K562 (cell line): ENCODE measurements at regions not wholly inside any gene's neighbourhood (a gene's known extent, or its start where the extent isn't known, plus 50 kb on each side); places are given as distances from the start of the nearest gene placed in this dataset.

Source experiments
- ATAC-seq: fragments of 200-7000 bp; cut with Tn5 transposase; 3 replicates; pipeline ENCODE4 v1.9.1; 2020; ENCODE audit warnings: moderate library complexity
- BruUV-seq: library from RNA; stranded (reverse); fragments of 400-500 nt; replicated peaks from 2 replicates; lab custom pipeline; 2021; lab: Mats Ljungman, UMichigan
- CTCF ChIA-PET: fragments of 300-600 bp; formaldehyde crosslinking; extraction: SDS; loops from one replicate; lab custom pipeline; 2021; ENCODE audit warnings: low intra/inter-chr PET ratio; lab: Yijun Ruan, JAX
- POLR2A ChIA-PET: fragments of 300-600, 350-650 bp; sonication (Branson Sonifier 250); formaldehyde crosslinking; extraction: SDS; loops from one replicate; lab custom pipeline; 2021; ENCODE audit warnings: antibody characterized with exemption, inconsistent platforms; lab: Yijun Ruan, JAX
- DNase-seq, 4 experiments: peaks; one replicate each; pipeline versions ENCODE4 v3.0.0 to v3.0.0-alpha.2; 2011 to 2018; ENCODE audit warnings: low spot score in 3 of 4, mixed read lengths in 3 of 4; ENCODE audit errors: extremely low read depth in 1 of 4
- FAIRE-seq: peaks from 2 replicates; lab custom pipeline; 2011; peaks lifted over from hg19 to GRCh38; lab: Jason Lieb, UNC
- H2AFZ ChIP-seq: 2 replicates; pipeline ENCODE4 v1.6.0; 2011; ENCODE audit warnings: low read depth, low read length, control low read depth, inconsistent platforms
- H3K27ac ChIP-seq: fragments of 200-600 bp; 3 replicates; pipeline ENCODE4 v1.8.0; 2011; ENCODE audit warnings: low read depth, mild to moderate bottlenecking, control low read depth, inconsistent platforms, low read length, moderate library complexity, mixed read lengths; ENCODE audit errors: extremely low read depth
- H3K27me3 ChIP-seq, 2 experiments: fragments of 300-600 bp in 1 of 2; 2 replicates in 1 of 2; 3 replicates in 1 of 2; pipeline versions ENCODE4 v1.6.0 to v1.8.0; 2011; ENCODE audit warnings: inconsistent platforms in 2 of 2, low read length in 2 of 2, mild to moderate bottlenecking in 1 of 2, mixed read lengths in 1 of 2, moderate library complexity in 1 of 2; ENCODE audit not compliant: control insufficient read depth in 2 of 2, insufficient read depth in 2 of 2
- H3K36me3 ChIP-seq: fragments of 300-600 bp; 3 replicates; pipeline ENCODE4 v1.8.0; 2011; ENCODE audit warnings: mild to moderate bottlenecking, low read length, inconsistent platforms; ENCODE audit not compliant: control insufficient read depth, insufficient read depth
- H3K4me1 ChIP-seq, 2 experiments: fragments of 200-600 bp in 1 of 2; replicated peaks in 1 of 2; 2 replicates in 1 of 2; 3 replicates in 1 of 2; pipeline versions ENCODE4 v1.5.1 to v1.8.0; 2011; ENCODE audit warnings: inconsistent platforms in 2 of 2, low read length in 2 of 2, mild to moderate bottlenecking in 1 of 2, mixed read lengths in 1 of 2, moderate library complexity in 1 of 2; ENCODE audit not compliant: control insufficient read depth in 2 of 2, insufficient read depth in 2 of 2
- H3K4me2 ChIP-seq: 2 replicates; pipeline ENCODE4 v1.6.1; 2011; ENCODE audit warnings: low read length, control low read depth, inconsistent platforms, mixed read lengths; ENCODE audit not compliant: insufficient read depth
- H3K4me3 ChIP-seq: fragments of 200-600 bp; sonication (generic), shearing (Covaris generic); 2 replicates; pipeline ENCODE4 v1.5.1; 2016; ENCODE audit warnings: control low read depth, inconsistent platforms
- H3K79me2 ChIP-seq: fragments of 200-600 bp; 3 replicates; pipeline ENCODE4 v1.8.0; 2011; ENCODE audit warnings: low read length, inconsistent platforms; ENCODE audit not compliant: control insufficient read depth, insufficient read depth
- H3K9ac ChIP-seq, 2 experiments: 2 replicates each; pipeline versions ENCODE4 v1.6.0 to v1.6.1; 2011; ENCODE audit warnings: low read depth in 2 of 2, low read length in 2 of 2, control low read depth in 1 of 2, inconsistent platforms in 1 of 2, mild to moderate bottlenecking in 1 of 2, mixed read lengths in 1 of 2; ENCODE audit not compliant: insufficient read depth in 1 of 2
- H3K9me1 ChIP-seq: one replicate; pipeline ENCODE4 v1.6.0; 2011; ENCODE audit warnings: inconsistent platforms, mild to moderate bottlenecking, low read length, moderate library complexity; ENCODE audit not compliant: control insufficient read depth, insufficient read depth
- H3K9me3 ChIP-seq: replicated peaks from 2 replicates; pipeline ENCODE4 v1.5.1; 2011; ENCODE audit warnings: low read depth, low read length, inconsistent platforms; ENCODE audit not compliant: control insufficient read depth, insufficient read depth
- H4K20me1 ChIP-seq: replicated peaks from 2 replicates; pipeline ENCODE4 v1.6.1; 2011; ENCODE audit warnings: low read length, inconsistent platforms, mixed read lengths; ENCODE audit not compliant: control insufficient read depth, insufficient read depth
- CUX1 ChIP-seq: fragments of 200-800 bp; sonication (Bioruptor generic); IDR thresholded peaks from 2 replicates; pipeline ENCODE4 v1.6.1; 2016; ENCODE audit warnings: missing genetic modification characterization, missing compliant biosample characterization
- NR3C1 ChIP-seq: sonication (generic); formaldehyde crosslinking; IDR thresholded peaks from 2 replicates; pipeline ENCODE4 v1.8.1; 2022; ENCODE audit warnings: missing genetic modification reagents
- WGBS: fragments of 100-300 bp; shearing (Covaris generic); methylation state at CpG from one replicate; pipeline ENCODE4 v1.1.6; 2016; ENCODE audit warnings: low coverage, mixed read lengths; ENCODE audit not compliant: insufficient coverage; ENCODE audit errors: missing lambda C conversion rate; 5-methylcytosine and 5-hydroxymethylcytosine counted together
- in situ Hi-C: fragments of 300-500 bp; cut with MboI; formaldehyde crosslinking; loops from 4 replicates; pipeline ENCODE4 v1.15.0; 2018; ENCODE audit warnings: inconsistent platforms, mixed read lengths
- intact Hi-C: fragments of 100-400 bp; cut with micrococcal nuclease; formaldehyde crosslinking; loops from 2 replicates; pipeline ENCODE4 v1.14.2; 2022
- TF ChIP-seq, protein P1 (sequence below), 2 experiments: fragments of 450-650 bp; IDR thresholded peaks; 2 replicates each; pipeline ENCODE4 v1.6.1; 2018; ENCODE audit warnings: mild to moderate bottlenecking in 2 of 2, low read depth in 1 of 2; ENCODE audit not compliant: partially characterized antibody in 2 of 2

- no peaks in the 10 kb centered on the region; a peak in 1 of 5 replicates for H3K4me1 ChIP-seq
- FAIRE-seq, result no peak
- CTCF ChIA-PET, result no interaction called here
- no peak overlapping the region for H3K4me2 ChIP-seq
- no TSS peak for BruUV-seq
- POLR2A ChIA-PET, result interaction anchor here (1.5 kb wide), 1 partner anchor 13 kb away, joined by 7 read pairs; no protein-coding TSS in a partner anchor
- no peaks in the 10 kb centered on the region for H3K36me3 ChIP-seq
- no peak for DNase-seq
- H3K4me3 ChIP-seq, result no peak overlapping the region
- TF ChIP-seq, protein P1, sequence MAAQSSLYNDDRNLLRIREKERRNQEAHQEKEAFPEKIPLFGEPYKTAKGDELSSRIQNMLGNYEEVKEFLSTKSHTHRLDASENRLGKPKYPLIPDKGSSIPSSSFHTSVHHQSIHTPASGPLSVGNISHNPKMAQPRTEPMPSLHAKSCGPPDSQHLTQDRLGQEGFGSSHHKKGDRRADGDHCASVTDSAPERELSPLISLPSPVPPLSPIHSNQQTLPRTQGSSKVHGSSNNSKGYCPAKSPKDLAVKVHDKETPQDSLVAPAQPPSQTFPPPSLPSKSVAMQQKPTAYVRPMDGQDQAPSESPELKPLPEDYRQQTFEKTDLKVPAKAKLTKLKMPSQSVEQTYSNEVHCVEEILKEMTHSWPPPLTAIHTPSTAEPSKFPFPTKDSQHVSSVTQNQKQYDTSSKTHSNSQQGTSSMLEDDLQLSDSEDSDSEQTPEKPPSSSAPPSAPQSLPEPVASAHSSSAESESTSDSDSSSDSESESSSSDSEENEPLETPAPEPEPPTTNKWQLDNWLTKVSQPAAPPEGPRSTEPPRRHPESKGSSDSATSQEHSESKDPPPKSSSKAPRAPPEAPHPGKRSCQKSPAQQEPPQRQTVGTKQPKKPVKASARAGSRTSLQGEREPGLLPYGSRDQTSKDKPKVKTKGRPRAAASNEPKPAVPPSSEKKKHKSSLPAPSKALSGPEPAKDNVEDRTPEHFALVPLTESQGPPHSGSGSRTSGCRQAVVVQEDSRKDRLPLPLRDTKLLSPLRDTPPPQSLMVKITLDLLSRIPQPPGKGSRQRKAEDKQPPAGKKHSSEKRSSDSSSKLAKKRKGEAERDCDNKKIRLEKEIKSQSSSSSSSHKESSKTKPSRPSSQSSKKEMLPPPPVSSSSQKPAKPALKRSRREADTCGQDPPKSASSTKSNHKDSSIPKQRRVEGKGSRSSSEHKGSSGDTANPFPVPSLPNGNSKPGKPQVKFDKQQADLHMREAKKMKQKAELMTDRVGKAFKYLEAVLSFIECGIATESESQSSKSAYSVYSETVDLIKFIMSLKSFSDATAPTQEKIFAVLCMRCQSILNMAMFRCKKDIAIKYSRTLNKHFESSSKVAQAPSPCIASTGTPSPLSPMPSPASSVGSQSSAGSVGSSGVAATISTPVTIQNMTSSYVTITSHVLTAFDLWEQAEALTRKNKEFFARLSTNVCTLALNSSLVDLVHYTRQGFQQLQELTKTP (IDR thresholded peaks at IDR 0.05; ENCODE audit: low read depth in 1 of 2, partially characterized antibody in 2 of 2), result no peak
- TF ChIP-seq CUX1 (CRISPR knock-in tag), result no peak
- TF ChIP-seq NR3C1 (CRISPR knock-in tag), result no peak
- intact Hi-C loops (no loop called here), in situ Hi-C loops (no loop called here)
- H3K9me3 ChIP-seq, result no peaks in the 10 kb centered on the region
- H3K27ac ChIP-seq, result no peak overlapping the region
- no peaks in the 10 kb centered on the region for H3K9me1 ChIP-seq
- H3K9ac ChIP-seq, result no peak overlapping the region
- H3K79me2 ChIP-seq, result no peaks in the 10 kb centered on the region
- peaks cover 11 to 12% of the 10 kb centered on the region in 2 experiments; a peak in 4 of 5 replicates for H3K27me3 ChIP-seq
- WGBS, result 2% methylated on average over 4 of the region's 4 CpGs
- no peak for ATAC-seq
- no peaks in the 10 kb centered on the region for H4K20me1 ChIP-seq
- no peak overlapping the region for H2AFZ ChIP-seq
Observed at GRCh38 chr9:38212016-38212415, 143.0 kb upstream of the SHB start.
